ENCODE measurements at regions not wholly inside any gene's neighbourhood (a gene's known extent, or its start where the extent isn't known, plus 50 kb on each side); places are given as distances from the start of the nearest gene placed in this dataset.

DNA sequence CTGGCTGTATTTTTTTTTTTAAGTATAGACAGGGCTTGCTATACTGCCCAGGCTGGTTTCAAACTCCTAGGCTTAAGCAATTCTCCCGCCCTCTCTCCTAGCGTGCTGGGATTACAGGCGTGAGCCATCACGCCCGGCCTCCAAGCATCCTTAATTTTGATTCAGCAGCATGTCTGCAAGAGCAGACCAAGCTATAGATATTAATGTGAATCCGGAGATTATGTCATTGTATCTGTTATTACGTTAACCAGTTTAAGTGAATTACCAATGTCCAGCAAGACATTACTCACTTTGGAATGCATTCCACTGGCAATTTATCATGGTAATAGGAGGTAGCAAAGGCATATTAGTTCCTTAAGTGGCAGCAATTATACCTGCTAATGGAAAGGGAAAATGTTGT lies 179.7 kb downstream of the CHRM3 start:
- H2AK5ac ChIP-seq (ENCODE audit: low read depth, low read length): no peak overlapping the region
- FAIRE-seq: no peak
- H4K8ac ChIP-seq (ENCODE audit: extremely low read depth, insufficient read depth, low read length): no peak overlapping the region
- H4K5ac ChIP-seq (ENCODE audit: insufficient read length, low read depth, low read length): no peak overlapping the region
- H3K23me2 ChIP-seq (ENCODE audit: low read depth, low read length): no peaks in the 10 kb centered on the region
- no peak overlapping the region for H3K4me2 ChIP-seq (ENCODE audit: insufficient read depth in 1 of 2, low read depth in 2 of 2, low read length in 2 of 2)
- H2BK120ac ChIP-seq (replicated peaks; ENCODE audit: low read depth, low read length): no peak overlapping the region
- H2BK5ac ChIP-seq (ENCODE audit: low read depth, low read length): no peak overlapping the region
- no peak for TF ChIP-seq HDAC6 (IDR thresholded peaks at IDR 0.05; ENCODE audit: low read depth, low read length)
- H2AFZ ChIP-seq (ENCODE audit: low read length): no peak overlapping the region
- H3K79me1 ChIP-seq (ENCODE audit: low read depth, low read length): no peaks in the 10 kb centered on the region
- H3K27me3 ChIP-seq (replicated peaks in 1 of 4; ENCODE audit: control insufficient read depth in 3 of 4, extremely low read depth in 1 of 4, insufficient read depth in 3 of 4, low read length in 3 of 4): no peaks in the 10 kb centered on the region
- no peaks in the 10 kb centered on the region for H4K20me1 ChIP-seq (replicated peaks in 1 of 2; ENCODE audit: control insufficient read depth in 1 of 2, insufficient read depth in 2 of 2, low read length in 2 of 2)
- no peak overlapping the region for H2BK20ac ChIP-seq (ENCODE audit: low read length)
- no peak overlapping the region for H2BK15ac ChIP-seq (ENCODE audit: low read length)
- no peaks in the 10 kb centered on the region for H3K79me2 ChIP-seq (ENCODE audit: control insufficient read depth in 1 of 2, insufficient read depth in 2 of 2, low read length in 2 of 2)
- WGBS, 2 experiments (ENCODE audit: extremely low coverage in 1 of 2, insufficient coverage in 1 of 2, insufficient read length in 1 of 2, insufficient replicate concordance in 2 of 2, low coverage in 1 of 2, low lambda C conversion rate in 2 of 2, missing lambda C conversion rate in 1 of 2): 96% methylated on average over 7 of the region's 7 CpGs; no CpG with 5 or more reads in 1 of the 2 experiments
- ChIA-PET POLR2A (ENCODE audit: partially characterized antibody) (no interaction called here), CTCF (ENCODE audit: partially characterized antibody) (no interaction called here)
- DNase-seq (ENCODE audit: low read depth in 1 of 2, low spot score in 2 of 2): no peak
- no peak overlapping the region for H3K23ac ChIP-seq (ENCODE audit: insufficient read length)
- no peak overlapping the region for H3K18ac ChIP-seq (ENCODE audit: extremely low read depth, low read length)
- no peak overlapping the region for H3K9ac ChIP-seq (replicated peaks in 1 of 4; ENCODE audit: extremely low read depth in 1 of 4, low read depth in 3 of 4, low read length in 3 of 4)
- no peak overlapping the region for H4K91ac ChIP-seq (replicated peaks; ENCODE audit: insufficient read length, low read length)
- no peak overlapping the region for H3K27ac ChIP-seq (ENCODE audit: low read depth, low read length)
- no peak overlapping the region for H3K14ac ChIP-seq (ENCODE audit: insufficient read length)
- H3K4me1 ChIP-seq (replicated peaks in 1 of 4; ENCODE audit: control insufficient read depth in 3 of 4, insufficient read depth in 4 of 4, low read length in 3 of 4): peaks cover 0 to 1% (median 0%) of the 10 kb centered on the region in 4 experiments; a peak in 2 of 7 replicates
- H3K36me3 ChIP-seq (ENCODE audit: control insufficient read depth in 2 of 4, insufficient read depth in 4 of 4, low read length in 3 of 4): no peaks in the 10 kb centered on the region
- no peak overlapping the region for H2BK12ac ChIP-seq (ENCODE audit: low read depth, low read length)
- H3K4ac ChIP-seq (replicated peaks; ENCODE audit: insufficient read length, low read depth, low read length): no peak overlapping the region
- no peaks in the 10 kb centered on the region for H3K9me3 ChIP-seq (ENCODE audit: insufficient read depth in 2 of 2, low read depth in 1 of 2, low read length in 1 of 2)
- H3K56ac ChIP-seq (replicated peaks; ENCODE audit: insufficient read length, low read depth, low read length): no peak overlapping the region
- H3K4me3 ChIP-seq (ENCODE audit: extremely low read depth in 1 of 4, insufficient read depth in 2 of 4, low read depth in 3 of 4, low read length in 4 of 4): no peak overlapping the region

All from H1 (cell line).